ENCODE measurements at regions not wholly inside any gene's neighbourhood (a gene's known extent, or its start where the extent isn't known, plus 50 kb on each side); places are given as distances from the start of the nearest gene placed in this dataset.
"Not testable (repeated sequence)": the region's sequence is repeated elsewhere in the genome, so short reads cannot be mapped to it uniquely, and the experiment has no call there.

GRCh38 chr7:13724191-13724976, 265.1 kb downstream of the ETV1 start:
- TF ChIP-seq Cebpa-rat (IDR thresholded peaks at IDR 0.05): no peak
- Histone ChIP-seq H4K20me1 (no peaks in the 10 kb centered on the region), H3K36me3 (no peaks in the 10 kb centered on the region), H3K4me3 (no peak overlapping the region), H3K4me1 (no peaks in the 10 kb centered on the region), H3K9ac (no peak overlapping the region), H3K4me2 (no peak overlapping the region), H3K9me3 (peaks cover 9% of the 10 kb centered on the region; the same call in 1 of the 2 replicates), H3K27ac (no peak overlapping the region), H3K27me3 (no peaks in the 10 kb centered on the region)

GRCh38 chr7:13724977-13725566, 264.4 kb downstream of the ETV1 start:
- H3K4me1 ChIP-seq: no peaks in the 10 kb centered on the region
- no peak overlapping the region for H3K9ac ChIP-seq
- H3K27ac ChIP-seq: no peak overlapping the region
- peaks cover 9% of the 10 kb centered on the region; the same call in 1 of the 2 replicates for H3K9me3 ChIP-seq
- no peaks in the 10 kb centered on the region for H4K20me1 ChIP-seq
- TF ChIP-seq Cebpa-rat (IDR thresholded peaks at IDR 0.05): no peak
- H3K4me2 ChIP-seq: no peak overlapping the region
- H3K36me3 ChIP-seq: no peaks in the 10 kb centered on the region
- no peak overlapping the region for H3K4me3 ChIP-seq
- no peaks in the 10 kb centered on the region for H3K27me3 ChIP-seq

- no peak overlapping the region for H3K4me2 ChIP-seq
- no peak overlapping the region for H3K4me3 ChIP-seq
- H3K36me3 ChIP-seq: no peaks in the 10 kb centered on the region
- H3K27ac ChIP-seq: no peak overlapping the region
- no peaks in the 10 kb centered on the region for H3K27me3 ChIP-seq
- no peak overlapping the region for H3K9ac ChIP-seq
- no peaks in the 10 kb centered on the region for H4K20me1 ChIP-seq
- H3K9me3 ChIP-seq: peaks cover 9% of the 10 kb centered on the region; the same call in 1 of the 2 replicates
- TF ChIP-seq Cebpa-rat (IDR thresholded peaks at IDR 0.05): no peak
- H3K4me1 ChIP-seq: no peaks in the 10 kb centered on the region
Measured at GRCh38 chr7:13725591-13725990, 263.9 kb downstream of the ETV1 start.

GRCh38 chr7:13727279-13727678, 262.2 kb downstream of the ETV1 start:
- Histone ChIP-seq H3K4me1 (no peaks in the 10 kb centered on the region), H3K27ac (no peak overlapping the region), H3K4me3 (no peak overlapping the region), H4K20me1 (no peaks in the 10 kb centered on the region), H3K9me3 (peaks cover 9% of the 10 kb centered on the region; the same call in 1 of the 2 replicates), H3K4me2 (no peak overlapping the region), H3K9ac (no peak overlapping the region), H3K27me3 (no peaks in the 10 kb centered on the region), H3K36me3 (no peaks in the 10 kb centered on the region)
- TF ChIP-seq Cebpa-rat (IDR thresholded peaks at IDR 0.05): no peak

GRCh38 chr7:13727751-13728150, 261.7 kb downstream of the ETV1 start:
- Histone ChIP-seq H3K4me2 (no peak overlapping the region), H4K20me1 (no peaks in the 10 kb centered on the region), H3K27me3 (no peaks in the 10 kb centered on the region), H3K9ac (no peak overlapping the region), H3K4me1 (no peaks in the 10 kb centered on the region), H3K4me3 (no peak overlapping the region), H3K36me3 (no peaks in the 10 kb centered on the region), H3K27ac (no peak overlapping the region), H3K9me3 (peaks cover 9% of the 10 kb centered on the region; the same call in 1 of the 2 replicates)
- TF ChIP-seq Cebpa-rat (IDR thresholded peaks at IDR 0.05): no peak

- not testable (repeated sequence) for H4K20me1 ChIP-seq, H3K9ac ChIP-seq, H3K9me3 ChIP-seq
Measured at GRCh38 chr7:13728430-13728829, 261.0 kb downstream of the ETV1 start.

GRCh38 chr7:13731643-13732042, 257.8 kb downstream of the ETV1 start:
- no peaks in the 10 kb centered on the region for H4K20me1 ChIP-seq
- H3K9me3 ChIP-seq: peaks cover 9% of the 10 kb centered on the region; the same call in 1 of the 2 replicates
- no peak overlapping the region for H3K27ac ChIP-seq
- H3K36me3 ChIP-seq: no peaks in the 10 kb centered on the region
- no peak overlapping the region for H3K9ac ChIP-seq
- no peak overlapping the region for H3K4me3 ChIP-seq
- no peaks in the 10 kb centered on the region for H3K27me3 ChIP-seq
- TF ChIP-seq Cebpa-rat (IDR thresholded peaks at IDR 0.05): no peak
- no peak overlapping the region for H3K4me2 ChIP-seq
- H3K4me1 ChIP-seq: no peaks in the 10 kb centered on the region

More at GRCh38 chr7:13728430-13728829, 261.0 kb downstream of the ETV1 start:
- H3K4me3 ChIP-seq, H3K36me3 ChIP-seq, H3K27ac ChIP-seq, H3K4me2 ChIP-seq, H3K4me1 ChIP-seq, H3K27me3 ChIP-seq: not testable (repeated sequence)

GRCh38 chr7:13737563-13737962, 251.9 kb downstream of the ETV1 start:
- Histone ChIP-seq H3K4me2 (no peak overlapping the region), H4K20me1 (no peaks in the 10 kb centered on the region), H3K9me3 (no peaks in the 10 kb centered on the region), H3K4me1 (no peaks in the 10 kb centered on the region), H3K9ac (no peak overlapping the region), H3K4me3 (no peak overlapping the region), H3K27me3 (no peaks in the 10 kb centered on the region), H3K27ac (no peak overlapping the region), H3K36me3 (no peaks in the 10 kb centered on the region)
- TF ChIP-seq Cebpa-rat (IDR thresholded peaks at IDR 0.05): no peak

GRCh38 chr7:13742126-13742525, 247.3 kb downstream of the ETV1 start:
- no peaks in the 10 kb centered on the region for H4K20me1 ChIP-seq
- no peak overlapping the region for H3K4me3 ChIP-seq
- no peaks in the 10 kb centered on the region for H3K27me3 ChIP-seq
- H3K36me3 ChIP-seq: no peaks in the 10 kb centered on the region
- no peak for TF ChIP-seq Cebpa-rat (IDR thresholded peaks at IDR 0.05)
- H3K9me3 ChIP-seq: no peaks in the 10 kb centered on the region
- no peak overlapping the region for H3K27ac ChIP-seq
- no peaks in the 10 kb centered on the region for H3K4me1 ChIP-seq
- H3K4me2 ChIP-seq: no peak overlapping the region
- no peak overlapping the region for H3K9ac ChIP-seq

- no peak for TF ChIP-seq Cebpa-rat (IDR thresholded peaks at IDR 0.05)
- no peaks in the 10 kb centered on the region for H3K36me3 ChIP-seq
- H3K9ac ChIP-seq: no peak overlapping the region
- no peaks in the 10 kb centered on the region for H3K4me1 ChIP-seq
- H3K27ac ChIP-seq: no peak overlapping the region
- no peak overlapping the region for H3K4me3 ChIP-seq
- H3K9me3 ChIP-seq: no peaks in the 10 kb centered on the region
- no peaks in the 10 kb centered on the region for H3K27me3 ChIP-seq
- H4K20me1 ChIP-seq: no peaks in the 10 kb centered on the region
- H3K4me2 ChIP-seq: no peak overlapping the region
Measured at GRCh38 chr7:13742811-13743210, 246.7 kb downstream of the ETV1 start.

Measured in BLaER1 (cell line).